Activated CD8-positive, alpha-beta memory T cell treated with anti-CD3 and anti-CD28 coated beads, Interleukin-2, amount 10 ng/mL, durations not matched to agents 7 days and 5 days (primary cell): ENCODE measurements at regions not wholly inside any gene's neighbourhood (a gene's known extent, or its start where the extent isn't known, plus 50 kb on each side); places are given as distances from the start of the nearest gene placed in this dataset.

Experiments used
- ATAC-seq: fragments of 150-1000 bp; cut with Tn5 transposase; one replicate; pipeline ENCODE4 v1.10.0; 2021; ENCODE audit warnings: moderate library complexity
- CTCF ChIA-PET: fragments of 350-600 bp; sonication (Branson Sonifier 250); formaldehyde crosslinking; loops from one replicate; lab custom pipeline; 2021; ENCODE audit warnings: antibody characterized with exemption; lab: Charles Lee
- DNase-seq: peaks from one replicate; pipeline ENCODE4 v3.0.0-alpha.2; 2020
- H3K27ac Mint-ChIP-seq: one replicate; pipeline ENCODE4 v1.8.0; 2021; ENCODE audit warnings: mild to moderate bottlenecking, mixed read lengths
- H3K27me3 Mint-ChIP-seq: one replicate; pipeline ENCODE4 v1.8.0; 2021; ENCODE audit warnings: mixed read lengths
- H3K36me3 Mint-ChIP-seq: one replicate; pipeline ENCODE4 v1.8.0; 2021; ENCODE audit warnings: mild to moderate bottlenecking, mixed read lengths
- H3K4me1 Mint-ChIP-seq: one replicate; pipeline ENCODE4 v1.8.0; 2021; ENCODE audit warnings: mixed read lengths
- H3K4me3 Mint-ChIP-seq: one replicate; pipeline ENCODE4 v1.8.0; 2021; ENCODE audit warnings: mild to moderate bottlenecking, moderate library complexity, mixed read lengths
- H3K9me3 Mint-ChIP-seq: one replicate; pipeline ENCODE4 v1.8.0; 2022; ENCODE audit warnings: low read depth, mixed read lengths

GRCh38 chr13:111534751-111535522, 214.5 kb downstream of the TEX29 start:
- H3K4me1 Mint-ChIP-seq = no peaks in the 10 kb centered on the region
- no peaks in the 10 kb centered on the region for H3K9me3 Mint-ChIP-seq
- H3K27me3 Mint-ChIP-seq = peaks cover 53% of the 10 kb centered on the region
- DNase-seq = no peak
- CTCF ChIA-PET = no interaction called here
- no peaks in the 10 kb centered on the region for H3K36me3 Mint-ChIP-seq
- H3K27ac Mint-ChIP-seq = no peak overlapping the region
- ATAC-seq = no peak
- H3K4me3 Mint-ChIP-seq = no peak overlapping the region

GRCh38 chr13:111535523-111535811, 215.0 kb downstream of the TEX29 start:
- Mint-ChIP-seq H3K4me1 (no peaks in the 10 kb centered on the region), H3K4me3 (no peak overlapping the region), H3K27me3 (peaks cover 53% of the 10 kb centered on the region), H3K27ac (no peak overlapping the region), H3K36me3 (no peaks in the 10 kb centered on the region), H3K9me3 (no peaks in the 10 kb centered on the region)
- ATAC-seq (no peak), DNase-seq (no peak)
- CTCF ChIA-PET = no interaction called here

- Mint-ChIP-seq H3K36me3 (no peaks in the 10 kb centered on the region), H3K9me3 (no peaks in the 10 kb centered on the region), H3K27ac (no peak overlapping the region), H3K4me1 (no peaks in the 10 kb centered on the region), H3K27me3 (peaks cover 49% of the 10 kb centered on the region), H3K4me3 (no peak overlapping the region)
- ATAC-seq (no peak), DNase-seq (no peak)
- CTCF ChIA-PET = no interaction called here
These were observed 215.7 kb downstream of the TEX29 start for GRCh38 chr13:111536075-111536642.

GRCh38 chr13:111537115-111537728, 216.8 kb downstream of the TEX29 start:
- ATAC-seq = no peak
- no peaks in the 10 kb centered on the region for H3K9me3 Mint-ChIP-seq
- no peaks in the 10 kb centered on the region for H3K36me3 Mint-ChIP-seq
- CTCF ChIA-PET = no interaction called here
- no peak overlapping the region for H3K4me3 Mint-ChIP-seq
- peaks cover 40% of the 10 kb centered on the region for H3K27me3 Mint-ChIP-seq
- no peaks in the 10 kb centered on the region for H3K4me1 Mint-ChIP-seq
- no peak for DNase-seq
- no peak overlapping the region for H3K27ac Mint-ChIP-seq

GRCh38 chr13:111537843-111538499, 217.5 kb downstream of the TEX29 start:
- H3K4me3 Mint-ChIP-seq = no peak overlapping the region
- no peaks in the 10 kb centered on the region for H3K9me3 Mint-ChIP-seq
- CTCF ChIA-PET = no interaction called here
- ATAC-seq (no peak), DNase-seq (no peak)
- no peak overlapping the region for H3K27ac Mint-ChIP-seq
- H3K27me3 Mint-ChIP-seq = peaks cover 35% of the 10 kb centered on the region
- H3K36me3 Mint-ChIP-seq = no peaks in the 10 kb centered on the region
- H3K4me1 Mint-ChIP-seq = no peaks in the 10 kb centered on the region

GRCh38 chr13:111539252-111539651, 218.8 kb downstream of the TEX29 start:
- Mint-ChIP-seq H3K9me3 (peaks cover under 1% of the 10 kb centered on the region), H3K27me3 (peaks cover 23% of the 10 kb centered on the region), H3K4me3 (no peak overlapping the region), H3K27ac (no peak overlapping the region), H3K4me1 (no peaks in the 10 kb centered on the region), H3K36me3 (no peaks in the 10 kb centered on the region)
- CTCF ChIA-PET = no interaction called here
- no peak for ATAC-seq
- DNase-seq = no peak

- Mint-ChIP-seq H3K9me3 (peaks cover 4% of the 10 kb centered on the region), H3K4me1 (no peaks in the 10 kb centered on the region), H3K4me3 (no peak overlapping the region), H3K27me3 (peaks cover 18% of the 10 kb centered on the region), H3K27ac (no peak overlapping the region), H3K36me3 (no peaks in the 10 kb centered on the region)
- CTCF ChIA-PET = no interaction called here
- DNase-seq (no peak), ATAC-seq (no peak)
These were observed 219.5 kb downstream of the TEX29 start for GRCh38 chr13:111539791-111540446.

GRCh38 chr13:111540486-111540885, 220.0 kb downstream of the TEX29 start:
- ATAC-seq (no peak), DNase-seq (no peak)
- no peak overlapping the region for H3K27ac Mint-ChIP-seq
- H3K4me1 Mint-ChIP-seq = no peaks in the 10 kb centered on the region
- H3K36me3 Mint-ChIP-seq = no peaks in the 10 kb centered on the region
- H3K27me3 Mint-ChIP-seq = peaks cover 12% of the 10 kb centered on the region
- H3K4me3 Mint-ChIP-seq = no peak overlapping the region
- CTCF ChIA-PET = no interaction called here
- peaks cover 6% of the 10 kb centered on the region for H3K9me3 Mint-ChIP-seq

GRCh38 chr13:111541345-111541744, 220.9 kb downstream of the TEX29 start:
- Mint-ChIP-seq H3K36me3 (no peaks in the 10 kb centered on the region), H3K27ac (no peak overlapping the region), H3K4me1 (no peaks in the 10 kb centered on the region), H3K9me3 (peaks cover 8% of the 10 kb centered on the region), H3K4me3 (no peak overlapping the region), H3K27me3 (peaks cover 3% of the 10 kb centered on the region)
- DNase-seq (no peak), ATAC-seq (no peak)
- CTCF ChIA-PET = no interaction called here

- CTCF ChIA-PET = no interaction called here
- Mint-ChIP-seq H3K4me1 (no peaks in the 10 kb centered on the region), H3K9me3 (peaks cover 11% of the 10 kb centered on the region), H3K27me3 (no peaks in the 10 kb centered on the region), H3K36me3 (no peaks in the 10 kb centered on the region), H3K27ac (no peak overlapping the region), H3K4me3 (no peak overlapping the region)
- ATAC-seq = no peak
- DNase-seq = no peak
These were observed 221.5 kb downstream of the TEX29 start for GRCh38 chr13:111541752-111542529.

GRCh38 chr13:111542530-111543341, 222.3 kb downstream of the TEX29 start:
- H3K4me3 Mint-ChIP-seq = no peak overlapping the region
- DNase-seq = no peak
- H3K27me3 Mint-ChIP-seq = no peaks in the 10 kb centered on the region
- H3K36me3 Mint-ChIP-seq = no peaks in the 10 kb centered on the region
- H3K4me1 Mint-ChIP-seq = no peaks in the 10 kb centered on the region
- CTCF ChIA-PET = no interaction called here
- H3K27ac Mint-ChIP-seq = no peak overlapping the region
- no peak for ATAC-seq
- peaks cover 11% of the 10 kb centered on the region for H3K9me3 Mint-ChIP-seq

- no peaks in the 10 kb centered on the region for H3K4me1 Mint-ChIP-seq
- no peaks in the 10 kb centered on the region for H3K27me3 Mint-ChIP-seq
- ATAC-seq (no peak), DNase-seq (no peak)
- H3K4me3 Mint-ChIP-seq = no peak overlapping the region
- H3K9me3 Mint-ChIP-seq = peaks cover 11% of the 10 kb centered on the region
- no peak overlapping the region for H3K27ac Mint-ChIP-seq
- H3K36me3 Mint-ChIP-seq = no peaks in the 10 kb centered on the region
- CTCF ChIA-PET = no interaction called here
These were observed 226.7 kb downstream of the TEX29 start for GRCh38 chr13:111546921-111547675.
